GM12892 (cell line): ENCODE measurements at regions not wholly inside any gene's neighbourhood (a gene's known extent, or its start where the extent isn't known, plus 50 kb on each side); places are given as distances from the start of the nearest gene placed in this dataset.

Source experiments
- POLR2A ChIP-seq: IDR thresholded peaks from 2 replicates; pipeline ENCODE4 v1.6.1; 2011; ENCODE audit warnings: low read depth, low read length, control low read depth
- POLR2AphosphoS5 ChIP-seq: IDR thresholded peaks from 2 replicates; pipeline ENCODE4 v1.6.1; 2011; ENCODE audit warnings: low read depth, low read length, control low read depth

- TF ChIP-seq POLR2A (no peak), POLR2AphosphoS5 (no peak)
Measured at GRCh38 chr4:183828125-183828524, 77.0 kb upstream of the STOX2 start.
